Ovary (tissue), 7 donors: ENCODE measurements at regions not wholly inside any gene's neighbourhood (a gene's known extent, or its start where the extent isn't known, plus 50 kb on each side); places are given as distances from the start of the nearest gene placed in this dataset.
"Not testable (repeated sequence)": the region's sequence is repeated elsewhere in the genome, so short reads cannot be mapped to it uniquely, and the experiment has no call there.

Experiments
- DNase-seq, 5 donors: peaks; one replicate each; pipeline ENCODE4 v3.0.0-alpha.2; 2019 to 2020
- H3K27ac ChIP-seq, 2 donors: fragments of 200-600 bp; one replicate each; pipeline versions ENCODE4 v1.5.1 to v1.8.0; 2019 to 2022
- H3K27me3 ChIP-seq: fragments of 200-600 bp; one replicate; pipeline ENCODE4 v1.8.0; 2022
- H3K36me3 ChIP-seq: fragments of 200-600 bp; sonication (generic); one replicate; pipeline ENCODE4 v1.5.1; 2019
- H3K4me1 ChIP-seq: one replicate; pipeline ENCODE4 v1.8.1; 2013; ENCODE audit warnings: mild to moderate bottlenecking, moderate library complexity; ENCODE audit not compliant: insufficient read depth
- H3K4me3 ChIP-seq: fragments of 200-600 bp; sonication (generic); one replicate; pipeline ENCODE4 v1.5.1; 2017
- H3K9me3 ChIP-seq, 2 donors: fragments of 200-600 bp in 1 of 2; sonication (generic) in 1 of 2; one replicate each; pipeline versions ENCODE4 v1.5.1 to v1.8.1; 2013 to 2019; ENCODE audit warnings: mild to moderate bottlenecking in 1 of 2, moderate library complexity in 1 of 2
- EP300 ChIP-seq: sonication (generic); formaldehyde crosslinking; IDR thresholded peaks from one replicate; pipeline ENCODE4 v1.6.1; 2017; ENCODE audit warnings: antibody characterized with exemption
- POLR2A ChIP-seq: fragments of 450-650 bp; IDR thresholded peaks from one replicate; pipeline ENCODE4 v1.6.1; 2017; ENCODE audit warnings: antibody characterized with exemption, mild to moderate bottlenecking, moderate library complexity
- WGBS, 3 donors: extraction: QIAGEN DNeasy Blood & Tissue Kit in 1 of 3; methylation state at CpG; one replicate each; pipeline versions ENCODE4 v1.1.5 to v1.1.7; 2013 to 2017; 5-methylcytosine and 5-hydroxymethylcytosine counted together
- intact Hi-C, 4 donors: fragments of 100-400 bp; cut with DNase I; formaldehyde crosslinking; loops; one replicate each; pipeline versions ENCODE4 v1.11.0 to v1.15.1; 2022 to 2023
- TF ChIP-seq, protein P1 (sequence below), 3 donors: fragments of 450-650 bp in 2 of 3; fragments of 200-600 bp in 1 of 3; IDR thresholded peaks; one replicate each; pipeline versions ENCODE4 v1.5.1 to v1.8.0; 2016 to 2022; ENCODE audit warnings: antibody characterized with exemption in 3 of 3, mild to moderate bottlenecking in 1 of 3
- donor health status: DM: no; HTN: no; CAD: no; lungs with moderate emphysema.
- donor health status: DM: no; HTN: no; CAD: no.
- donor health status: Bipolar disorder and iron deficiency.
- donor health status: DM: no; HTN: no; CAD: no.
- donor health status: DM: yes; HTN: yes; CAD: no.

DNA sequence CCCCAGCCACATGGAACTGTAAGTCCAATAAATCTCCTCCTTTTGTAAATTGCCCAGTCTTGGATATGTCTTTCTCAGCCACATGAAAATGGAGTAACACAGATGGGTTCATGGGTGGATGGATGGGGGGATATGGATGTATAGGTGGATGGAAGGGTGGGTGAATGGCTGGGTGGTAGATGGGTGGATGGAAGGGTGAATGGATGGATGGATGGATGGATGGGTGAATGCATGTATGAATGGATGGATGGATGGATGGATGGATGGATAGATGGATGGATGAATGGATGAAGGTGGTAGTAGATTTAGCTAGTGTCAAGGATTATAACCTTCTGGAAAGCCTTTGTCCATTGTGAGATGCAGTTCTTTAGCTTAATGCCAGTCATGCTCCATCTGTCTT is 146.1 kb upstream of the ATP2B2 start:
- intact Hi-C loops, result no loop called here
- Histone ChIP-seq H3K36me3 (no peaks in the 10 kb centered on the region), H3K9me3 (no peaks in the 10 kb centered on the region), H3K4me3 (no peak overlapping the region), H3K27me3 (no peaks in the 10 kb centered on the region), H3K4me1 (no peaks in the 10 kb centered on the region), H3K27ac (no peak overlapping the region)
- no peak for DNase-seq
- TF ChIP-seq EP300 (no peak), POLR2A (no peak)
- TF ChIP-seq, protein P1, sequence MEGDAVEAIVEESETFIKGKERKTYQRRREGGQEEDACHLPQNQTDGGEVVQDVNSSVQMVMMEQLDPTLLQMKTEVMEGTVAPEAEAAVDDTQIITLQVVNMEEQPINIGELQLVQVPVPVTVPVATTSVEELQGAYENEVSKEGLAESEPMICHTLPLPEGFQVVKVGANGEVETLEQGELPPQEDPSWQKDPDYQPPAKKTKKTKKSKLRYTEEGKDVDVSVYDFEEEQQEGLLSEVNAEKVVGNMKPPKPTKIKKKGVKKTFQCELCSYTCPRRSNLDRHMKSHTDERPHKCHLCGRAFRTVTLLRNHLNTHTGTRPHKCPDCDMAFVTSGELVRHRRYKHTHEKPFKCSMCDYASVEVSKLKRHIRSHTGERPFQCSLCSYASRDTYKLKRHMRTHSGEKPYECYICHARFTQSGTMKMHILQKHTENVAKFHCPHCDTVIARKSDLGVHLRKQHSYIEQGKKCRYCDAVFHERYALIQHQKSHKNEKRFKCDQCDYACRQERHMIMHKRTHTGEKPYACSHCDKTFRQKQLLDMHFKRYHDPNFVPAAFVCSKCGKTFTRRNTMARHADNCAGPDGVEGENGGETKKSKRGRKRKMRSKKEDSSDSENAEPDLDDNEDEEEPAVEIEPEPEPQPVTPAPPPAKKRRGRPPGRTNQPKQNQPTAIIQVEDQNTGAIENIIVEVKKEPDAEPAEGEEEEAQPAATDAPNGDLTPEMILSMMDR (IDR thresholded peaks at IDR 0.05), result no peak

DNA sequence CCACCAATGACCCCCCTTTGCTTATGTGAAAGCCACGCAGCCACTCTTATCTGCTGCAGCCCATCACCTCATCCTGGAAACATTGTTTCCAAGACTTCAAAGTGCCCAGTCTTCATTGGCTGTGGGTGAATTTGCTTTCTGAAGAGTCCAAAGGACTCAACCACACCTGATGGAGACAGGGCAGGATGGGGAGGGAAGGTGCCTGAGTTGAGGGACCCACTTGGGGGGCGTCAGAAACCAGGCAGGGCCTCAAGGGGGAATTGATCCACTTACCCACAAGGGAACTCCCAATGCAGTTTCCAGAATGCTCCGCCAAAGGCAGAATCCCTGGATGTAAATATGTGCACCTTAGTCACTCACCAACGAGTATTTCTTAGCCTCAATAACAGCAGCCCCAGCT is 147.9 kb upstream of the ATP2B2 start:
- no peak overlapping the region for H3K27ac ChIP-seq
- 60 to 73% (median 61%) methylated on average over 4 of the region's 4 CpGs for WGBS, 3 donors
- H3K4me1 ChIP-seq, result no peaks in the 10 kb centered on the region
- no peak for DNase-seq
- intact Hi-C loops, result no loop called here
- H3K4me3 ChIP-seq, result no peak overlapping the region
- no peak for TF ChIP-seq POLR2A
- TF ChIP-seq EP300, result no peak
- TF ChIP-seq, protein P1 (IDR thresholded peaks at IDR 0.05), result no peak
- H3K9me3 ChIP-seq, result no peaks in the 10 kb centered on the region
- no peaks in the 10 kb centered on the region for H3K36me3 ChIP-seq
- no peaks in the 10 kb centered on the region for H3K27me3 ChIP-seq

DNA sequence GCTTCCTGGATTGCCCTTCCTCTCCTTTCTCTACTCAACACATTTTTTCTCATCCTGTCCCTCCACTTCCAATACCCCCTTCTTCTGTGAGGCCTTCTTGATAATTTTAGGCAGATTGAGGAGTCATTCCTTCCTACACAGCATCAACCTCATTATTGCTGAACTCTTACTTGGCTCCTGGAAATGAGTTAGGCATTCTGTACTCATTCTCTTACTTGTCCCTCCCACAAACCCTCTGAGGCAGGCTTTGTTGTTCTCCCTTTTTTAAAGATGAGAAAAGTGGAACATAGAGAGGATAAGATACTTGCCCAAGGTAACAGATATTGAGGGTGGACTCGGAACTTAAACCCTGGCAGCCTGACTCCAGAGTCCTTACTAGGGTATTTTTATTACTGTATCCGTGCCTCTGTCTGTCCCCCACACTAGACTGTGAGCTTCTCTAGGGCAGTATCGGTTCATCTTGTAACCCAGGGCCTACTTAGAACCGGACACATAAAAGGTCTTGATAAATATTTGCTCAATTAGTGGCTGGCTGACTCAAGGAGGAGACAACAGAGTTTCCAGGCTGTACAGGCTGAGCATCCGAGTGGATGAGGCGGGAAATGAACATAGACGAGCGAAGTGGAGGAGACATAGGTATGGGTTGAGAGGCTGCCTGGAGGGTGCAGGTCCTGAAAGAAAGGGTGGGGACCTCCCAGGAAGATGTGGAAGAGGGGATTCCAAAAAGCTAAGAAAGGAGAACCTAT is 148.7 kb upstream of the ATP2B2 start:
- Histone ChIP-seq H3K27ac (no peak overlapping the region), H3K4me3 (no peak overlapping the region), H3K36me3 (no peaks in the 10 kb centered on the region), H3K4me1 (no peaks in the 10 kb centered on the region), H3K9me3 (no peaks in the 10 kb centered on the region), H3K27me3 (no peaks in the 10 kb centered on the region)
- no peak for DNase-seq
- intact Hi-C loops, result no loop called here
- TF ChIP-seq POLR2A (no peak), EP300 (no peak)
- TF ChIP-seq, protein P1 (IDR thresholded peaks at IDR 0.05), result no peak
- 70 to 85% (median 79%) methylated on average over 8 of the region's 8 CpGs for WGBS, 3 donors

DNA sequence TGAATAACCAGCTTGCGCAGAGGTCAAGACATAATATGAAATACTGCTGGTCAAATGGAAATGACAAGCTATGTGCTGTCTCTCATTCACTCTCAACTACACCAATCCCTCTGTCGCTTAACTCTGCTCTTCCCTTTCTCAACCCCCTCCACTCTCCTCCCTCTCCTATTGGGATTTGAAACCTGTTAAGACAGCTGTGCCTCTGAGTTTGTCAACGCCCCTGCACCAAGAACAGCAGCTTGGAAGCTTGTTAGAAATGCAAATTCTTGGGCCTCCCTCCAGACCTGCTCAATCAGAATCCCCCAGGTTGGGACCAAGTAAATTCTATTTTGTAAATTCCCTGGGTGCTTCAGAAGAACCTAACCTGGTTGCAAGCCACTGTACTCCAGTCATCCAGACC is 149.7 kb upstream of the ATP2B2 start:
- Histone ChIP-seq H3K9me3 (no peaks in the 10 kb centered on the region), H3K4me1 (no peaks in the 10 kb centered on the region), H3K27ac (no peak overlapping the region), H3K4me3 (no peak overlapping the region), H3K36me3 (no peaks in the 10 kb centered on the region), H3K27me3 (no peaks in the 10 kb centered on the region)
- TF ChIP-seq EP300 (no peak), POLR2A (no peak)
- TF ChIP-seq, protein P1 (IDR thresholded peaks at IDR 0.05), result no peak
- intact Hi-C loops, result no loop called here
- no peak for DNase-seq
- WGBS, 3 donors, result 40 to 55% (median 48%) methylated on average over 3 of the region's 3 CpGs

DNA sequence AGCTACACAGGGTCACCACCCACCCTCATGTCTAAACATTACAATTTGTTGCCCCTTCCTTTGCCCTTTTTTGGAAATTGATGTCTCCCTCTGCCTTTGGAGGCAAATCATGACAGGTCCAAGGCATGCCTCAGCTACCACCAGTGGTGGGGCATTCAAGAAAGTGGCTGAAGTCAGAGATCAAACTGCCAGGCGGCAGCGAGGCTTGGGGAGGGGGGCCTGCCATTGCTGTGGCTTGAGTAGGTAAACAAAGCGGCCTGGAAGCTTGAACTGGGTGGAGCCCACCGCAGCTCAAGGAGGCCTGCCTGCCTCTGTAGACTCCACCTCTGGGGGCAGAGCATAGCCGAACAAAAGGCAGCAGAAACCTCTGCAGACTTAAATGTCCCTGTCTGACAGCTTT is 152.0 kb upstream of the ATP2B2 start:
- intact Hi-C loops, H3K36me3 ChIP-seq, DNase-seq, H3K4me1 ChIP-seq, H3K4me3 ChIP-seq, H3K9me3 ChIP-seq, H3K27me3 ChIP-seq, H3K27ac ChIP-seq: not testable (repeated sequence)
- WGBS, 3 donors, result 37 to 45% (median 38%) methylated on average over 5 of the region's 5 CpGs
